CMK (cell line): ENCODE measurements at regions not wholly inside any gene's neighbourhood (a gene's known extent, or its start where the extent isn't known, plus 50 kb on each side); places are given as distances from the start of the nearest gene placed in this dataset.

ENCODE experiments used
- DNase-seq: peaks from one replicate; pipeline ENCODE4 v3.0.0-alpha.2; 2010; ENCODE audit warnings: low read depth

DNA sequence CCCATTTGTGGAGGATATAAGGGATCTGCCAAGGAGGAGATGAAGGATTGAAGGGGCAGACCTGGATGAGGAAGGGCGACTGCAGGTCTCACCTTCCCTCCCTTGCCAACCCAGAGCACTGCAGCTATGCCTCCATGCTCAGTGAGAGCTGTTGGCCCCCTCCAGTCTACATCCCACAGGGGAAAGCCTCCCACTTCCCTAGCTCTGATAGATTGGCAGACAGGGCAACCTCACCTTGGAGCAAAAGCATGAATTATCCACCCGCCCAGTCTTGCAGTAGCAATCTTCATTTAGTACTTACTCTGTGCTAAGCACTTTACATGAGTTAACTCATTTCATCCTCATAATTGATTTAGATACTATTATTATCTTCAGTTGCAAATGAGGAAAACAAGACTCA, 70.4 kb upstream of the SMNDC1 start:
- no peak for DNase-seq

DNA sequence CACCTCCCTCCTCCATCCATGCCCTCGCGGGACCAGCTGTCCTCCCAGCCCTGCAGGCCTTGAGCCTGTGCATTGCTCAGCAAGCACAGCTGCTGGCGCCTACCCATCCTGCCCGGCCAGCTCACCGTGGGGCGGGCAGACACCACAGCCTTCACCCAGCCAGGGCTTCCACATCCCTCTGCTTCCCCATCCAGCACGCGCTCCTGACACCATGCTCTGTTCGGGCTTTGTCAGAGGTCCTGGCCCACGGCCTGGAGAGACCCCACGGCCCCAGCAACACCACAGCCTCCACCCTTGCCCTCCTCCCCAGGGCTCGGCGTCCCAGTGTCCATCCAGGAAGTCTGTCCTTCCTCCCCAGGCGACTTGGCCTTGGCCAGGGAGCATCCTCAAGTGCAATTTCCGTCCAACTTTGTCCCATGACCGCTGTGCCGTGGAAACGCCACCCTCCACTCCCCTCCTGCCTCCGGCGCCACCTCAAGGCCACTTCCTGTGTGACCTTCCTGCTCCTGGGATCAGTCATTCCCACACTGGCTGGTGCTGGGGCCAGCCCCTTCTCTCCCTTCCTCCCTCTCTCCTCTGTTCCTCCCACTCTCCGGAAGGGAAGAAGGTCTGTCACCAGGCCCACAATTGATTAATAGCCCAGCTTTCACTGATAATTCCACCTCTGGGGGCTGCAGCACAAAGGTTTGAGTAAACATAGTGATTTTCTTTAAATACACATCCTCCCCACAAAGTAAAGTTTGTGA, 71.5 kb upstream of the SMNDC1 start:
- peak; percentile 45 for DNase-seq

DNA sequence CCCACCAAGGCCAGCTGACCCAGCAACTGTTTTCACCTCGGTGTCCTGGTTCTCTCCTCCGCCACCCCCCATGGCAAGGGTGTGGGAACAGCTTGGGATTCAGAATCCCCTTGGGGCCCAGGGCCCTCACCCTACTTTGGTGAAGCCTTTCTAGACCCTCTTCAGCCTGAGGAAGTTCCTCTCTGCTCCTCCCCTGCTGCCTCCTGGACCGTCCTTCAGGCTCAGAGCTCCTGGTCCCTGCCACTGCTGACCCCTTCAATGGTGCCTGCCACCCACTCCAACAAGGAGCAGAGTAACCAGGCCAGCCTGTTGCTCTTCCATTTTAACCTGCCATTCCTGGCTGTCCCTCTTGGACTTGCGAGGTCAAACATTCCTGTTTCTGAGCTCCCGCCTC, 72.0 kb upstream of the SMNDC1 start:
- no peak for DNase-seq

DNA sequence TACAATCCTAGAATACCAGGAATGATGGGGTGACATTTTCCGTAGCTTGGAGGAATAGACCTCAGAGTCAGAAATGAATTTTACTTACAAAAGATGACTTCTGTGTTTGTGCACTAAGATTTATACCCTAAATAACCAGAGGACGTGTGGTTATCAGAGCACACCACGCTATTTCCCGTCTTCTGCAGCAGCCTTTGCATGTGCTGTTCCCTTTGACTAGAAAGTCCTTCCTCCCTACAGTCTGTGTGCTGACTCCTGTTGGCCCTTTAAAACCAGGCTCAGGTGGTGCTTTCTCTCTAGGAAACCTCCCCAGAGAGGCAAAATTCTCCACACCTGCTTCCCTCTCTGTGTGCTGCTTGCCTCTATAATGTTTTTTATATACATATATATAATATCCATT, 73.3 kb upstream of the SMNDC1 start:
- no peak for DNase-seq

DNA sequence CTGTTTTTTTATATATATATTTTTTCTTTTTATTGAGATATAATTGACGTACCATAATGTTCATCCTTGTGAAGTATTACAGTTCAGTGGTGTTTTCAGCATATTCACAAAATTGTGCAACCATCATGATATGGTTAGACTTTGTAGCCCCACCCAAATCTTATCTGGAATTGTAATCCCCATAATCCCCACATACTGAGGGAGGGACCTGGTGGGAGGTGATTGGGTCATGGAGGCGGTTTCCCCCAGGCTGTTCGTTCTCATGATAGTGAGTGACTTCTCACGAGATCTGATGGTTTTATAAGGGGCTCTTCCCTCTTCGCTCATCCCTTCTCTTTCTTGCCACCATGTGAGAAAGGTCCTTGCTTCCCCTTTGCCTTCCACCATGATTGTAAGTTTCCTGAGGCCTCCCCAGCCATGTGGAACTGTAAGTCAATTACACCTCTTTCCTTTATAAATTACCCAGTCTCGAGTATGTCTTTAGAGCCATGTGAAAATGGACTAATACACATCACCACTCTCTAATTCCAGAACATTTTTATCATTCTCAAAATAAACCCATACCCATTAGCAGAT, 73.9 kb upstream of the SMNDC1 start:
- no peak for DNase-seq

DNA sequence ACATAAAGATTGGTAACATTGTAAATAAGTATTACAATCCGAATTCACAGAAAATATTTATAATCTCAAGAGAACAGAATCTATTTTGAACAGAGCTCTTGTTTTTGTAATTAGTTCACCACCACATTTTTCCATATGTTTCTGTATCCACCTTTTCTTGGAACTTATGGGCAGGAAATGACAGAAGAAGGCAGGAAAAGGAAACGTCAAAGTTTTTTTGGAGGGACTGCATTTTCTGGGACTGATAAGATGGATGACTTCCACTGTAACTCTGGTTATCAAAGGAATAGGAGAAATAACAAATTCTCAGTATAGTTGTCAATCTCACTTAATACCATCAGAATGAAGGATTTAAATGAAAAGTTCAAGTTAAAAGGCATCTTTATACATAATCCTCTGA, 75.1 kb upstream of the SMNDC1 start:
- DNase-seq, result no peak

DNA sequence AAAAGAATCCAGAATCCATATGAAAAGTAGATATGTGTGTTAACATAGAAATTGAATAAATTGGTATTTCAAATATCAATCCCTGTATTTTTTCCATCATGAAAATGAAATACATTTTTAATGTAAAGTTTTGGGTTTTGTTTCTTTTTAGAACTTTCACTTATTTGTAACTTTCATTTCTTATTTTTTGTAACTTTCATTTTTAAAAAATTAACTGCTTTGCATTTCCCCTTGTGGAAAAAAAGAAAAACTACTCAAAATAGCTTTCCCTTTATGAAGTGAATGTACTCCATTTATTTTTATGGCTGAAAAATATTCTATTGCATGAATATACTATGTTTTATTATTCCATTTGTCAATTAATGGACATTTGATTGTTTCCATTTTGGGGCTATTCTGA, 75.6 kb upstream of the SMNDC1 start:
- no peak for DNase-seq

DNA sequence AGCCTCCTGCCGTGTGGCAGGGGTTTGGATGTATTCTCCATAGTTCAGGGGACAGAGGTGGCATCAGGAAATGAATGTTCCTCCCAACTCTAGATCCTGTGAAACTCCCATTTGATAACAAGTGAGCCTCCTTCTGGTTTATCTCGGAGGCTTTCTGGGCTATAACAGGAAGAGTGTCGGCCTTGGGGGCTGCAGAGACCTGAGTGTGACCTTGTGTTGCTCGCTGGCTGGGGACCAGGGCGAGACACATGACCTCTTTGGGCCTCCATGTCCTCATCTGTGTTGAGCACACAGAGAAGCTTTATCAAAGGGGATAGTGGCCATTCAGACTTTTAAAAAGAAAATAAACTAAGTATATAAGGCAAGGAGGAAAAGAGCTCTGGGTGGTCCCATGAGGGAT, 78.0 kb upstream of the SMNDC1 start:
- DNase-seq, result no peak

DNA sequence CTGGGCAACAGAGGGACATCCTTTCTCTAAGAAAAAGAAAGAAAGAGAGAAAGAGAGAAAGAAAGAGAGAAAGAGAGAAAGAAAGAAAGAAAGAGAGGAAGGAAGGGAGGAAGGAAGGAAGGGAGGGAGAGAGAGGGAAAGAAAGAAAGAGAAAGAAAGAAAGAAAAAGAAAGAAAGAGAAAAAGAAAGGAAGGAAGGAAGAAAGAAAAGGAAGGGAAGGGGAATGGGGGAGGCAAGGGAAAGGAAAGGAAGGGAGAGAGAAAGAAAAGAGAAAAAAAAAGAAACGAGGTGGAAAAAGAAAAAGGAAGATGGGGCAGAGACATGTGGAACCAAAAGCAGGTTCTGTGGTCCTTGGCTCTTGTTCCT, 82.9 kb upstream of the SMNDC1 start:
- no peak for DNase-seq

DNA sequence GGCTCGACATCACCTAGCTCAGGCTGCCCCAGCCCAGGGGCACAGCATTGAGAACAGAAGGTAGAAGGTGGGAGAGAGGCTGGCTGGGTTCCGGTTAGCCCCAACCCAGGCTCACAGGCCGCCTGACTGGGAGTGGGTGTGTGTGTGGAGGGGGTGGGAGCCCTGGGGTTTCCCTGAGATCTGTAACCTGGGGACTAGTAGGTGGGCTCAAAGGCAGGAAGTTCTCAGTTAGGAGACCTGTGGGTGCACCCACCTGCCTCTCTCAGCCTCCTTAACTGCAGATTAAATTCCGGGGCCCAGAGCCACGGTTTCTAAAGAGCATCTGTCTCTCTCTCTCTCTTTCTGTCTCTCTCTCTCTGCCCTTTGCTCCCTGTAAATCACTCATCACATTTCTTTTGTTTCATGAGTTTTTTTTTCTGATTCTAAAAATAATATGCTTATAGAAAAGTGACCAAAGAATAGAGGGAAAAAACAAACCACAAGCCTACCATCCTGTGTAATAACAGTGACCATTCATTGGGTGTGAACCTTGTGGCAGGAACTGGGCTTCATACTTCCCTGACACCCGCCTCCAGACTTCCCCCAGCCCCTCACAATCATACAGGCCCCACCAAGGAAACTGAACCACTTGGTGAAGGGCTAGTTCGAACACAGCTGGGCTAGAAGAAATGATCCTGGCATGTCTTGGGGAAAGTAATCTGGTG, 83.4 kb upstream of the SMNDC1 start:
- DNase-seq, result no peak

DNA sequence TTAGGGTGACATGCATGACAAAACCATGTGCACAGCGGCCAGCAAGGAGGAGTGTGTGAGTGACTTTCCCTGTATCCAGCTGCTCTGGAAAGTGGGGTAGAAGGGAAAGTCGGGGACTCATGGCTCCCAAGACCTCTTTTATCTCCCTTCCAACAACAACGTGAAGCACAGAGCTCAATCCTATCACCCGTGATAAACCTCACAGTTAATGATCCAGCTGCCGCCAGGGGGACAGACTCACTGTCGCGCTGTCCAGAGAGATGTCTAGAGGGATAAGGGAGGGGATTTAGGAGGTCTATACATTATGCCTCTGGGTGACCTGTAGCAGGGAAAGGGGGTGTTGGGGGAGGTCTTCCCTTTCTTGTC, 84.0 kb upstream of the SMNDC1 start:
- no peak for DNase-seq

DNA sequence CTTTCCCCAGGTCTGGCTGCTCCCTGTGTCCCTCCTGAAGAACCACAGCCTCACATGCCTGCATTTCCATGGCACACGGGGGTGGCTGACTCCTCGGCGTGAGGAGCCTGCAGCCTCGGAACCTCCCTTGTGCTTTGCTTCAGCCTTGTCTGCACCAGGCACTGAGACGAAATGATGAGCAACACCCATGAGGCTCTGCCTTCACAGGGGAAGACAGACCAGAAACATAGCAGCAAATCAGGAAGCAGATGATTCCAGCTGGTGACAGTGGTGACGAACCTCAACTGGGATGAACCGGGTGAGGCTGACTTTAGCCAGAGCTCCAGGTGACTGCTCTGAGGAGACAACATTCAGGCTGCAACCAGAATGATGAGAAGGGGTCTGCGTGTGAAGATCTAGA, 84.5 kb upstream of the SMNDC1 start:
- DNase-seq, result no peak

DNA sequence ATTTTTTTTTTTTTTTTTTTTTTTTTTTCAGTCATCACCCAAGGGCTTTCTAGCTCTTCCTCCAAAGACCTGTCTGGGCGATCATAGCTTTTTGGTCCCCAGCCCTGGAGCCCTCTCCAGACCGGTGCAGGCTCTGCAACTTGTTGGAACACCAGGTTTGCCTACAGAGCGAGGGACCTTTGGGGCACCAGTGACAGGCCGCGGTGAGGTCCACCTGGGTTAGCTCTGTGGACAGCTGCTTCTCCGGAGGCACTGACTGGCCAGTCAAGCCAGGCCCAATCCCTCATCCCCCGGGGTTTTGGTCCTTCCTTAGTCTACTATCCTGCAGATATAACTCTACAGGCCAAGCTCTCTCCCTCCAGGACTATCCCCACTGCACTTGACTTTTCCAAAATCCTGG, 86.8 kb upstream of the SMNDC1 start:
- DNase-seq, result no peak

DNA sequence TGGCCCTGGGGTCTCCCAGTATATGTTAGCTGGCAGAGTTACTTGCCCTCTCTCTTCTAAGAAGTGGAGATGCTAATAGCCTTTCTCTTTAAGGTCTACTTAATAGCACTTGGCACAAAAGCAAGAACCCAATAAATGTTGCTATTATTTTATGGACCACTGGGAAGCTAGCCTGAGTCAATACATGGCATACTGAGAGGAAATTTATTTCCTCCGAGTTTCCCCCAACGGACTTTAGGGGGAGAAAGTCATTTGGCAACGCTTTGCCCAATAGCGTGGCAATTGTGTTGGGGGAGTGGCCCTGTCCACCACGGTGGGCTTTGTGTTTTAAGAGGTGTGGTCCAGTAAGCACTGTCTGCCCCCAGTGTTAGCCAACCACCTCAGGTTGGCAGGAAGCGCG, 87.4 kb upstream of the SMNDC1 start:
- no peak for DNase-seq

DNA sequence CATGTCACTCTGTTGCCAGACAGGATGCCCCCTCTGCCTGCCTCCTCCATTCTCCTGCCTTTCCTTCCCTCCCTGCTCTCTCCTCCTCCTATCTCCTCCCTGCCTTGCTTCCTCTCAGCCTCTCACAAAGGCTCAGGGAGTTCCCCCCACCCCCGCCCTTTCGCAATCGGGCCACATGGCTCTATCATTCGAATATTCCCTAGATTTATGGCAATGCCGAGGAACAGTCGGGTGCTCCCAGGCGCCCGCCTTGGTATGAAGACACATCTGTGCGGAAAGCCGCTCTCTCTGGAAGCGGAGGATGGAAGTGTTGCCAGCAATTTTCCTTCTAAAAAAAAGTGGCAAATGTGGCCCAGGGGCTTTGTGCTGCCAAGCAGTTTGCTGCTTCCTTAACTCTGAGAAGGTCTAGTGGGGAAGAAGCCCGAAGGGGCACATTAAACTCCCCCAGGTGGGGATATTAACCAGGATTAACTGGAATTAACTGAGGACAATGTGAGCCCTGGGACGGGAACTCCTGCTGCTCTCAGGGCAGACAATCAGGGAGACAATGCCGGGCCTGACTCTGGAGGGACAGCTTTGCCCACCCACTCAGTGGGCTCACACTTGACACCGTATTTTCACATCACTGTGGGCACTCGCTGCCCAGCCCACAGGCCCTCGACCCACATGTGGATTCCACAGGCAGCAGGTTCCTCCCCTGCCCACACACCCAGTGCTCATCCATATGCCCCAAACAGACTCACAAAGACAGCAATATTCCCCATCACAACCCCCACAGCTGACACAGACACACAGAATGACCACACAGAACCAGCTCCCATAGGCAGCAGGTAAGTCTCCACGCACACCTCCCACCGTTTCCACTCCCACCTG, 88.4 kb upstream of the SMNDC1 start:
- DNase-seq, result no peak

DNA sequence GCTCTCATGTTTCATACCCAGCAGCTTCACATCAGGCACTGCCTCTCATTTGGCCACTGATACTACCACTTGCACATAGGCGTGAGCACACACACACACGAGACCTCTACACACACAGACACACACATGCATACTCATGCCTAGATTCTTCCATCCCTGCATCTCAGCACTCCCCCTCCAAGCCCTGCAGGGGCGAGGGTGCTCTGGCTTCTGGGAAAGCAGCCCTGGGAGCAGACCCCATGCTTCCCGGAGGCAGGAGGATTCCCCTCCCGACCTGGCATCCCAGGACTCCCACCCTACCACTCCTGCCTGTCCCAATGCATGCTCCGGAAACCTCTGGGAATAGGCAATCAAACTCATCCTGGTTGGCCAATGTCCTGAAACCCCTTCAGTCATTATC, 89.1 kb upstream of the SMNDC1 start:
- no peak for DNase-seq

DNA sequence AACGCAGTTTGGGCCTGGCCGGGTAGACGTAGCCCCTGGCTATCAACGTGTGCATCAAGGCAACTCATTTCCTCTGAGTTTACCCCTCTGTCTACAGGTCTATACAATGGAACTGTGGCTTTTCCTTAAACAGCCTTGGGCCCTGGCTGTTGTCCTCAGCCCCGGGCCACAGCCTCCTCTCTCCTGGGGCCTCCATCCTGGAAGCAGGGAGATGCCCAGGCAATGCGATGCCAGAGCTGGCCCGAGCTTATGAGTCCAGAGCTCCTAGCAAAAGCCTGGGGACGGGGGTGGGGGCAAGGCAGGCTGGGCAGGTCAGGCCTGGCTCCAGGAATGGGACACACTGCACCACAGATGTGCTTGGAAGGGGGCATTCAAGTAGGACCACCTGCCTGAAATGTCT, 89.6 kb upstream of the SMNDC1 start:
- no peak for DNase-seq

DNA sequence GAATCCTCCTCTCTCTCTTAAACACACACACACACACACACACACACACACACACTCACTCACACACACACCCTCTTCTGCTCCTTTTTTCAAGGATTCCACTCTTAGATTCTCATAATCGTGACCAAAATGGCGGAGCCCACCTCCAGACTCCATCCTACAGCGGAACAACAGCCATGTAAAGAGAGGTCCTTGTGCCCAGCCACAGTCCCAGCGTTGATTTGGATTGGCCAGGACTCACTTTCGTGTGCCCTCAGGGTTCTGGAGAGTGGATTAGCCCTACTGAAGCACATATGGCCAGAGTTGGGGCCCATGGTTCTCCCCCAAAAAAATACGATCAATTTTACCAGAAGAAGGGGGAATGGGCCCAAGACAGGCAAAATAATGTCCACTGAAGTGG, 90.2 kb upstream of the SMNDC1 start:
- no peak for DNase-seq

DNA sequence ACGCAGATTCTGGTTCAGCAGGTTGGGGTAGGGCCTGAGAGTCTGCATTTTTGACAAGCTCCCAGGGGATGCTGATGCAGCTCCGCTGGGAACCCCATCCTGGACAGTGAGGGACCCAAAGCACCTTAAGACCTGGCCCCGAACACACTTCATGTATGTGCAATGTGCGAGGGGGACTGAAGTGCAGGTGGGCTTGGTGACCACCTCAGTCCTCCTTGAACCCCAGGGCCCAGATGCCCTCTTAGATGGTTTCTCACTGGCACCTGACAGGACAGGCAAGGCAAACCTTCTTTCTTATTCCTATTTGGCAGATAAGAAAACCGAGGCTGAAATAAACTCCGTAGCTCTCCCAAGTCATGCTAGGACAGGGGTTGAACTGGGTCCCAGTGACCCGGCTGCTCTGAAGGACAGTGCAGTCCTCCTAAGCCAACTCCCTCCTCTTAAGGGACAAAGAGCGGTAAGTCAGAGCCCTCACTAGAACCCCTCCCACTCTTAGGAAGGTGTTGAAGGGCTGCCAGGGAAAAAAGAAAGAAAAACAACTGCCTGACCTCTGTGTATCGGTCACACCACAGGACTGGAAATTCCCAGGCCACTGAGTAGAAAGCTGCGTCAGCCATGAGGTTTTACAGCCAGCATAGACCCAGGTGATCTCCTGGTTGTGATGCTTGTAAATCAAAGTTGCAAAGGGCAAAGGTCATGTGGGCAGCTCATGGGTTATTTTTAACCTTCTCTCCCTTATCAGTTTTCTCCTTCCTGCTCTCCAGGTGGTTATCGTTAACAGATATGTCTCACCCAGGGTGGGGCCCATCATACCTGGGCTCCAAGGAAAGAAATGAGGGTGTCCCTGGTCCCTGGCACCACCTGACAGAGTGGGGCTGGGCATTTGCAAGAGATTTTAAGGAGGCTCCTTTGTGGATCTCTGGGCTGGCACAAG, 90.9 kb upstream of the SMNDC1 start:
- DNase-seq, result no peak

DNA sequence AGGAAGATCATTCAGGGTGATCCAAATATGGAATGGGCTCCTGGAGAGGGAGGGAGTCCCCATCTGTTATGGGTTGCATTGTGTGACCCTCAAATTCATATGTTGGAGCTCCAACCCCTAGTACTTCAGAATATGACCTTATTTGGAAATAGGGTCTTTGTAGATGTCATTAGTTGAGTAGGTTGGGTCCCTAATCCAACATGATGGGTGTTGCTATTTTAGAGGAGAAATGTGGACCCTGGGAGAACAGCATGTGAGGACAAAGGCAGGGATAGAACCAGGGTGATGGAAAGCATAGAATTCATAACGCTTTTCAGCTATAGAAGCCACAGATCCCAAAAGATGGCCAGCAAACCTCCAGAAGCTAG, 91.5 kb upstream of the SMNDC1 start:
- DNase-seq, result no peak

DNA sequence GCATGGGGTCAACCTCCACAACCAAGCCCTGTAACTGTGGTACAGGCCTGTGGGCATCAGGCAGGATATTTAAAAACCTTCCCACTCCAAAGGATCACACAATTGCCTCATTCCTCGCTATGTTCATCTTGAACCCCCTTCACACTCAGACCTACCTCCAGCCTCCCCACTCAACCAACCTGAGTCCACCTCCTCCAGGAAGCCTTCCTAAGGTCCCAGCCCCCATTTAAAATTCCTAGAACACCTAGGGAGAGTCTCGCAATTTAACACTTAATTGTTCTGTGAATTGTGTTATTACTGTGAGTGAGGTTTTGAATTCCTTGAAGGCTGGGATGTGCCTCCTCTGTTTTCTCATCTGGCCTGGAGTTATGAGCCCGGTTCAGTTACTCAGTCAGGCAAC, 93.1 kb upstream of the SMNDC1 start:
- no peak for DNase-seq
